IMR-90 (cell line): ENCODE measurements at regions not wholly inside any gene's neighbourhood (a gene's known extent, or its start where the extent isn't known, plus 50 kb on each side); places are given as distances from the start of the nearest gene placed in this dataset.
A peak's percentile ranks its signal among the peaks of the same experiment; 100 is the strongest.

ENCODE experiments used
- ATAC-seq: fragments of 200-7000 bp; cut with Tn5 transposase; 2 replicates; pipeline ENCODE4 v1.9.1; 2020; ENCODE audit warnings: low read depth, mild to moderate bottlenecking, moderate library complexity
- BruUV-seq: library from RNA; stranded (reverse); fragments of 400-500 nt; replicated peaks from 2 replicates; lab custom pipeline; 2021; lab: Mats Ljungman, UMichigan
- CTCF ChIA-PET: fragments of 300-600 bp; formaldehyde crosslinking; extraction: SDS; loops from one replicate; lab custom pipeline; 2021; ENCODE audit warnings: antibody characterized with exemption; lab: Yijun Ruan, JAX
- POLR2A ChIA-PET: fragments of 300-600 bp; sonication (Branson Sonifier 250); formaldehyde crosslinking; loops from one replicate; lab custom pipeline; 2022; ENCODE audit warnings: antibody characterized with exemption; ENCODE audit not compliant: unreplicated experiment; lab: Charles Lee
- DNase-seq: peaks from one replicate; pipeline ENCODE4 v3.0.0; 2013
- H2AFZ ChIP-seq: replicated peaks from 2 replicates; pipeline ENCODE3; 2013; ENCODE audit warnings: low read length, mild to moderate bottlenecking; ENCODE audit not compliant: poor library complexity
- H2AK5ac ChIP-seq: 2 replicates; pipeline ENCODE4 v1.6.1; 2013; ENCODE audit warnings: low read depth, low read length, inconsistent platforms
- H2AK9ac ChIP-seq: replicated peaks from 2 replicates; pipeline ENCODE3; 2013; ENCODE audit warnings: mild to moderate bottlenecking, low read depth, low read length, moderate library complexity; ENCODE audit not compliant: poor library complexity
- H2BK120ac ChIP-seq: 2 replicates; pipeline ENCODE4 v1.6.1; 2013; ENCODE audit warnings: low read depth, low read length, inconsistent platforms
- H2BK15ac ChIP-seq: 3 replicates; pipeline ENCODE4 v1.6.1; 2013; ENCODE audit warnings: low read depth, low read length, inconsistent platforms
- H2BK20ac ChIP-seq: 2 replicates; pipeline ENCODE4 v1.6.1; 2013; ENCODE audit warnings: low read depth, mild to moderate bottlenecking, inconsistent platforms, low read length, moderate library complexity
- H2BK5ac ChIP-seq: 2 replicates; pipeline ENCODE4 v1.6.1; 2013; ENCODE audit warnings: mild to moderate bottlenecking, low read depth, low read length, inconsistent platforms; ENCODE audit not compliant: poor library complexity, severe bottlenecking
- H3K14ac ChIP-seq: replicated peaks from 2 replicates; pipeline ENCODE4 v1.6.1; 2013; ENCODE audit warnings: low read depth, low read length, inconsistent platforms
- H3K18ac ChIP-seq: 2 replicates; pipeline ENCODE4 v1.6.1; 2013; ENCODE audit warnings: low read depth, low read length, control low read depth
- H3K23ac ChIP-seq: 2 replicates; pipeline ENCODE4 v1.6.1; 2013; ENCODE audit warnings: low read depth, low read length, inconsistent platforms
- H3K27ac ChIP-seq: 2 replicates; pipeline ENCODE4 v1.5.1; 2013; ENCODE audit warnings: mild to moderate bottlenecking, control low read depth, low read length; ENCODE audit not compliant: insufficient read depth
- H3K27me3 ChIP-seq: 2 replicates; pipeline ENCODE4 v1.6.1; 2013; ENCODE audit warnings: low read length; ENCODE audit not compliant: control insufficient read depth, insufficient read depth
- H3K36me3 ChIP-seq: 2 replicates; pipeline ENCODE4 v1.6.1; 2013; ENCODE audit warnings: low read length, mixed read lengths; ENCODE audit not compliant: control insufficient read depth, insufficient read depth
- H3K4ac ChIP-seq: 2 replicates; pipeline ENCODE4 v1.6.1; 2013; ENCODE audit warnings: low read depth, low read length, inconsistent platforms
- H3K4me1 ChIP-seq: 2 replicates; pipeline ENCODE4 v1.6.1; 2013; ENCODE audit warnings: low read length, mixed read lengths; ENCODE audit not compliant: control insufficient read depth, insufficient read depth
- H3K4me2 ChIP-seq: 2 replicates; pipeline ENCODE4 v1.6.1; 2013; ENCODE audit warnings: low read depth, mild to moderate bottlenecking, control low read depth, low read length, moderate library complexity
- H3K4me3 ChIP-seq: 2 replicates; pipeline ENCODE4 v1.5.1; 2013; ENCODE audit warnings: low read depth, mild to moderate bottlenecking, control low read depth, low read length, moderate library complexity; ENCODE audit not compliant: insufficient read depth
- H3K56ac ChIP-seq: 2 replicates; pipeline ENCODE4 v1.6.1; 2013; ENCODE audit warnings: low read length, inconsistent platforms; ENCODE audit not compliant: insufficient read depth; ENCODE audit errors: extremely low read depth
- H3K79me1 ChIP-seq, 2 experiments: 2 replicates each; pipeline ENCODE4 v1.6.1; 2013; ENCODE audit warnings: low read length in 2 of 2, inconsistent platforms in 1 of 2, low read depth in 1 of 2
- H3K9ac ChIP-seq: 2 replicates; pipeline ENCODE4 v1.6.1; 2013; ENCODE audit warnings: low read depth, low read length, control low read depth
- H3K9me1 ChIP-seq: 2 replicates; pipeline ENCODE4 v1.6.1; 2013; ENCODE audit warnings: low read length, inconsistent platforms; ENCODE audit not compliant: insufficient read depth
- H3K9me3 ChIP-seq: 2 replicates; pipeline ENCODE4 v1.6.1; 2013; ENCODE audit warnings: low read length; ENCODE audit not compliant: control insufficient read depth, insufficient read depth
- H4K20me1 ChIP-seq: 2 replicates; pipeline ENCODE4 v1.6.1; 2013; ENCODE audit warnings: low read length, inconsistent platforms; ENCODE audit not compliant: insufficient read depth
- H4K5ac ChIP-seq: 2 replicates; pipeline ENCODE4 v1.6.1; 2013; ENCODE audit warnings: mild to moderate bottlenecking, low read depth, low read length, control low read depth
- H4K8ac ChIP-seq, 2 experiments: 2 replicates each; pipeline ENCODE4 v1.6.1; 2013; ENCODE audit warnings: low read depth in 2 of 2, low read length in 2 of 2, control low read depth in 1 of 2, inconsistent platforms in 1 of 2
- H4K91ac ChIP-seq: 2 replicates; pipeline ENCODE4 v1.6.1; 2013; ENCODE audit warnings: low read depth, low read length, inconsistent platforms; ENCODE audit not compliant: insufficient read depth
- CEBPB ChIP-seq: IDR thresholded peaks from 2 replicates; pipeline ENCODE4 v1.6.1; 2012; ENCODE audit warnings: low read depth, low read length, improper control_type of control experiment
- MAFK ChIP-seq: IDR thresholded peaks from 2 replicates; pipeline ENCODE4 v1.6.1; 2012; ENCODE audit warnings: low read depth, low read length, improper control_type of control experiment
- MAZ ChIP-seq: IDR thresholded peaks from 2 replicates; pipeline ENCODE4 v1.6.1; 2012; ENCODE audit warnings: low read depth, mild to moderate bottlenecking, low read length, improper control_type of control experiment, moderate library complexity, borderline replicate concordance
- RFX5 ChIP-seq: IDR thresholded peaks from 2 replicates; pipeline ENCODE4 v1.8.0; 2012; ENCODE audit warnings: low read depth, mild to moderate bottlenecking, low read length, moderate library complexity
- USF2 ChIP-seq: fragments of 150-350 bp; IDR thresholded peaks from 2 replicates; pipeline ENCODE4 v1.6.1; 2017; ENCODE audit warnings: mild to moderate bottlenecking, antibody characterized with exemption, low read length, low read depth
- WGBS, 2 experiments: methylation state at CpG; one replicate each; pipeline versions ENCODE4 v1.1.5 to v1.1.7; 2013; ENCODE audit warnings: missing lambda C conversion rate in 2 of 2; ENCODE audit not compliant: insufficient read length in 1 of 2; ENCODE audit errors: extremely low coverage in 2 of 2; 5-methylcytosine and 5-hydroxymethylcytosine counted together
- dilution Hi-C: fragments of 300-500 bp; cut with HindIII; formaldehyde crosslinking; loops from one replicate; pipeline ENCODE4 v1.14.3; 2018; ENCODE audit warnings: low sequenced_read_pairs; ENCODE audit not compliant: unreplicated experiment
- in situ Hi-C: fragments of 300-500 bp; cut with MboI; formaldehyde crosslinking; loops from 3 replicates; pipeline ENCODE4 v1.14.3; 2019; ENCODE audit warnings: low sequenced_read_pairs, inconsistent platforms, mixed read lengths
- intact Hi-C: fragments of 100-400 bp; cut with micrococcal nuclease; formaldehyde crosslinking; loops from 2 replicates; pipeline ENCODE4 v1.10.0; 2022

GRCh38 chr6:113433335-113433991 is 423.7 kb upstream of the MARCKS start:
- no peaks in the 10 kb centered on the region for H4K20me1 ChIP-seq
- POLR2A ChIA-PET, result no interaction called here
- no peak overlapping the region for H3K9ac ChIP-seq
- CTCF ChIA-PET, result interaction anchor here (0.6 kb wide), 2 partner anchors 34 to 261 kb away, joined by 3 to 6 read pairs; no protein-coding TSS in a partner anchor
- H3K27ac ChIP-seq, result peak overlapping the region; percentile 56; the same call in 1 of the 2 replicates
- in situ Hi-C loops (no loop called here), dilution Hi-C loops (no loop called here), intact Hi-C loops (loop anchor here (1.0 to 10.0 kb wide), 4 partner anchors 131 to 425 kb away; no protein-coding TSS in a partner anchor)
- peak; percentile 83 for DNase-seq
- no TSS peak for BruUV-seq
- TF ChIP-seq USF2, result no peak
- TF ChIP-seq MAFK, result no peak
- TF ChIP-seq RFX5, result no peak
- peak; percentile 96 for TF ChIP-seq CEBPB
- TF ChIP-seq MAZ, result no peak
- no peak overlapping the region; the same call in 1 of the 2 replicates for H3K23ac ChIP-seq
- no peak overlapping the region; the same call in 1 of the 2 replicates for H3K56ac ChIP-seq
- H3K14ac ChIP-seq, result no peak overlapping the region
- no peak overlapping the region for H4K5ac ChIP-seq
- H3K4me1 ChIP-seq, result peaks cover 8% of the 10 kb centered on the region
- no peaks in the 10 kb centered on the region for H3K27me3 ChIP-seq
- no peak overlapping the region for H2AK9ac ChIP-seq
- H3K9me1 ChIP-seq, result peaks cover 9% of the 10 kb centered on the region
- no peak overlapping the region for H2BK15ac ChIP-seq
- H3K18ac ChIP-seq, result peak overlapping the region; percentile 6
- H2AK5ac ChIP-seq, result no peak overlapping the region
- H3K36me3 ChIP-seq, result no peaks in the 10 kb centered on the region
- H2BK120ac ChIP-seq, result peak overlapping the region; percentile 74
- H3K4ac ChIP-seq, result peak overlapping the region; percentile 38; the same call in 1 of the 2 replicates
- peak overlapping the region; percentile 9 for H3K4me2 ChIP-seq
- no peak overlapping the region for H2BK20ac ChIP-seq
- peak overlapping the region; percentile 12; the same call in 1 of the 2 replicates for H4K91ac ChIP-seq
- peak overlapping the region in 1 of 2 experiments; percentile 15; a peak in 2 of 4 replicates for H4K8ac ChIP-seq
- peak; percentile 75 for ATAC-seq
- H3K9me3 ChIP-seq, result no peaks in the 10 kb centered on the region
- peak overlapping the region; percentile 15 for H2AFZ ChIP-seq
- WGBS, 2 experiments, result 0% methylated on average over 1 of the region's 6 CpGs; no CpG with 5 or more reads in 1 of the 2 experiments
- no peak overlapping the region for H3K4me3 ChIP-seq
- peak overlapping the region; percentile 64 for H2BK5ac ChIP-seq
- no peaks in the 10 kb centered on the region for H3K79me1 ChIP-seq
